GM18858 (cell line): ENCODE measurements at regions not wholly inside any gene's neighbourhood (a gene's known extent, or its start where the extent isn't known, plus 50 kb on each side); places are given as distances from the start of the nearest gene placed in this dataset.

Experiments used
- ATAC-seq: cut with Tn5 transposase; IDR thresholded peaks from one replicate; pipeline ENCODE4 v1.9.1; 2021; ENCODE audit not compliant: unreplicated experiment

DNA sequence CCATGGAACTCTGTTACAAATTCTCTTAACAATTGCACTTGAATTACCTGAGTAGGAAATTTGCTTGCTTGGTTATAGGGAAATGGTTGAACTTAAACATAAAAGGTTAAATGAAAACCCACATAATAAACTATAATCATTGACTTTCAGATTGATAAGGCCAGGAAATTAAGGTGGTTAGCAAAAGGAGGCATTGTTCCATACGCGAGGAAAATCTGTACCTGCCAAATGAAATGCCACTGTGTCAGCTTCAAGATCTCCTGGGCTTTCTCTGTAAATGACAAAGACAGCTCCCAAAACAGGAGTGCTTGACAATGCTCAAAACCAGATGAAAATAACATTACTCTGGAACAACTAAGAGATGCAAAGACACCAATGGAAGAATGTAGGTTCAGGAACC, 125.5 kb upstream of the KLF3 start:
- ATAC-seq = no peak

DNA sequence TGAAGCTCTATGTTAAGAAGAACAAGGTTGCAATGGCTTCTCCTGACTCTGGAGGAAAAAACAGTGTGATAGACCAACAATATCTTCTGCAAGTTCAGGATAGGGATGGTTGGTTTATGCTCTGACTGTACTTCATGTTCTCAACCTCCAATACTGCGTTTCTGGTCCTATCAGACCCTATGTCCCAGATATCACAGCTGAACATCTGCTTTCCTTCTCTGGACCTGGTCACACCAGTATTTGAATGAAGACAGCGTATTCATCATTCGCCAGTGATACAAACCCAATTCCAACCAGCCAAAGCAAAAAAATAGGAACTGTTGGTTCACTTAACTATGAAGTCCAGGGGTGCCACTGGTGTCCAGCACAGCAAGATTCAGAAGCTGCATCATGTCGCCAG, 124.5 kb upstream of the KLF3 start:
- no peak for ATAC-seq

DNA sequence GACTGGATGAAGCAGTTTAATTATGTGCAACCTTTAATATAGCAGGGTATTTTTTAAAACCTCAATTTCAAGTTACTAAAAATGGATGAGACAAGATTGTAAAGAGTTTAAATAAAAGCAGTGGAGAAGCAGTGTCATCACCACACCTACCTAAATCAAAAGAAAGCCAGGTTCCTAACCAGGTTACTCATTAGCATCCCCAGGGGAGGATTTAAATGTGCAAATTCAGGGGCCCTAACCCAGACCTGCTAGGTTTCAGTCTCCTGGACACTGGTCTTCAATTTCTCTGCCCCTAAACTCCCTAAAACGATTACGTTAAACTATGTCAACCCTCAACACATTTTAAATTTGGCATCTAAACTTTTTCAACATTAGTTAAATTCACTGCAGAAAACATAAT, 116.9 kb upstream of the KLF3 start:
- no peak for ATAC-seq

DNA sequence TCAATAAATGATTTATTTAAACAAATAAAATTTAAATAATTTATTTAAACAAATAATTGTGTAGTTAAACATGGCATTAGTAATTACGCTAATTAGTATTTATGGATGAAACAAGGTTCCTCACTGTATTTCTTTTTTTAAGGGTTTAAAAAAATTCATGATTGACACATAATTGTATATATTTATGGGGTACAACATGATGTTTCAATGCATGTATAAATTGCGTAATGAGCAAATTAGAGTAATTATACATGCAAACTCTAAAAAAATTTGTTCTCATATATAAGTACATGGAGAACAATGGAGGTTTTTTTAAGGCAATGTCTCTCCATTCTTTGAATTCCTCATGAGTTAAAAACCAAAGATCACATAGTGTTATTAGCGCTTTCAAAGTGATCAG, 115.7 kb upstream of the KLF3 start:
- no peak for ATAC-seq

DNA sequence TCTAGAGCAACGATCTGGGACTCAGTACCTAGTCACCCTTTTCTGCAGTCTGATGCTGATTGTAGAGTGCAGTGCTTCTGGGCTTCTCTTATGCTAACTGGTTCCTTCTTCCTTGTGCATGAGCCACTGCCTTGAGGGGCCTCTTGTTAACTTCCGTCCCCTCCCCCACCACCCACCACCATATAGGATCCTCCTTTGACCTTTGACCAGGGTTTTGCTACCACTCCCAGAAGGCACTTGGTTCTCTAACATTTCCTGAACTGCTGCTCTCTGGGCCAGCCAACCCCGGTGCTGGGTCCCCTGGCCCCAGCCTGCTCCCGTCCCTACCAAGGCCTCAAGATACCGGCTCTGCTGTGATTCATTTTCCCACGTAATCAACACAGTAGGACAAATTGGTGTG, 104.6 kb upstream of the KLF3 start:
- ATAC-seq = no peak

DNA sequence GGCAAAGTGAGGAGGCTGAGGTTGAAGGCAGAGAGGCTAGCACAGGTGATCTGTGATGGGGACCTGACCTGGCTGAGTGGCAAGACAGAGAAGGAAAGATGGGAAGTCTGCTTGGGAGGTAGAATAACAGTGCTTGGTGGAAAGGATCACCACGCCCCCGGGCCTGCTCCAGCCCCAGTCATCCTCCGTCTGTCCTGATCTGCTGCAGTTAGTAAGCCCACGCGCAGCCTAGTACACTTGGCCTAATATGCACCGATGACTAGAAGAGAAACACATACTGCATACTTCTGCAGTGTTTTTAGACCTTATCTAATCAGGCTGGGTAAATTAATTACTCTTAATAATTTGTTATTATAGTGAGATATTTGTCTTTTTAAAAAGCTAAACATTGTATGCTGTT, 103.7 kb upstream of the KLF3 start:
- no peak for ATAC-seq

DNA sequence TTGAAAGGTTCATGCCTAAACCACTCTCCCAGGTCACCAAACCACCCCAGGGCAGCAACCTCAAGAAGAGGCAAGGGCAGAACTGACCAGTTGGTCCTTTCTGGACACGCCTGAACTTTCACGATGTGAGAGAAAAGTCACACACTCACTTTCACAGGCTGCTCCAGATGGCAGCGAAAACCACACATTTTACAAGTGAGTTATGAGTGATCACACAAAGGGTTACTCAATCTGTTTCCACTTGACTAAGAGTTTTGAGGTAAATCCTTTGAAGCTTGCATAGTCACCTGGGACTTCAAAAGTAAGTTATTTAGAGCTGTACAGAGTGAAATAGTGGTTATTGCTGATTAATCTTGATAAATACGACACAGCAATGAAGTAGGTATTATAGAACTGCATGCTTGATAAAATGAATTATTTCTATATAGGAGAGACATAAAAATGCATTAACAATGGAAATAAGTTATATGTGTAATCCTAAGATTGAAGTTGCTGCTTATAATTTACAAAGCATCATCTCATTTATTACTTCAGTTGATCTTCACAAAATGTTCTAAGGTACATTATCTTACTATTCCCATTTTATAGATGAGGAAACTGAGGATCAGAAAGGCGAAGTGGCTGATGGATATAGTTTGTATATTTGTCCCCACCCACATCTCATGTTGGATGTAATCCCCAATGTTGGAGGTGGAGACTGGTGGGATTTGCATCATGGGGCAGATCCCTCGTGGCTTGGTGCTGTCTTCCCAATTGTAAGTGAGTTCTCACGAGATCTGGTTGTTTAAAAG, 103.0 kb upstream of the KLF3 start:
- ATAC-seq = peak; percentile 91

DNA sequence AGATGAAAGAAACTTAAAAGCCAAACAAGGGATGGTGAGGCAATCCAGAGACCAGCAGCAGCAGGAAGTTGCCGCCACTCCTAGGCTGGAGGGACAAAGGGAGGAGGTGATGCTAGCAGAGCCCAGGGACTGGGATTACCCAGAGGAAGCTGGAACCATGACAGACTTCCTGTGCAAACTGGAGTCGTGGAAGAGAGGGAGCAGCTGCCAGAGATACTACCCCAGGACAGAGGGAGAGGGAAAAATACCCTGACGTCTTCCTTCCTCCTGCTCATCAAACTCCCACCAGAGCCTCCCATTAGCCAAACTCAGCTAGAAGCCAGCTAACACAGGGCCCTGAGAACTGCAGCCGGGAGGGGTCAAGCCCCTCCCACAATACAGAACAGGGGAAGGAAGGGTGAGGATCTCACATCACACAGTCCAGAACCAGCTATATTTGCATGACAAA, 101.2 kb upstream of the KLF3 start:
- no peak for ATAC-seq

DNA sequence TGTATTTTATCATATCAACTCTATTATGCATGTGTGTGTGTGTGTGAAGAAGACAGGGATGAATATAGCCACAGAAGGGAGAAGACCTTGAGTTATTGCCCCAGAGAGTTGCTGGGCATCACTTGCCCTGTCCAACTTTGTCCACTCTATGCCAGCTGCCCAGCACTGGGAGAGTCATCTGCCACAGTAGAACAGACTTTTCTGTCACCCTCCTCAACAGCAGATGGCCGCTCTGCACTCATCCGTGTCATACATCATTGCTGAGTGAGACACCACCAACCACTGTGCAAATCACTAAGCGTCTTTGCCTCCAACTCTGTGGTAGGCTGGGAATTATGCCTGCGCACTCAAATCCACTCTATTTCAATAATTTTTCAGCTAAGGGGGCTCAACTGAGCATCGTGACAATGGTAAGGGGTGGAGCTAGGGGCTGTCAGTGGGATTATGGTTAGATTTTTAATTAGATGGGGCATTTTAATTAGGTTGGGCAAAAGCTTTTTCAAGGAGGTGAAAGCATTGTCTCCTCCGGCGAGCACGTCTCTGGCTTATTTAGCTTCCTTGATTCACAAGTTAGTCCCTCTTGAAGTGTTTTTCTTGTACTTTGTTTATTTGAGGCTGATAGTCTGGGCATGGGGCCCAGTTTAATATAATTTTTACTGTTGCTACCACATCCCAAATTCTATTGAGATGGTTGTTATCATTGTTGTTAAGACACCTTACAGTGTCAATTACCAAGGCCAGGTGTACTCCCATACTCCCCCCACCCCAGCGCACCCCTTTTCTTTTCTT, 100.1 kb upstream of the KLF3 start:
- no peak for ATAC-seq

DNA sequence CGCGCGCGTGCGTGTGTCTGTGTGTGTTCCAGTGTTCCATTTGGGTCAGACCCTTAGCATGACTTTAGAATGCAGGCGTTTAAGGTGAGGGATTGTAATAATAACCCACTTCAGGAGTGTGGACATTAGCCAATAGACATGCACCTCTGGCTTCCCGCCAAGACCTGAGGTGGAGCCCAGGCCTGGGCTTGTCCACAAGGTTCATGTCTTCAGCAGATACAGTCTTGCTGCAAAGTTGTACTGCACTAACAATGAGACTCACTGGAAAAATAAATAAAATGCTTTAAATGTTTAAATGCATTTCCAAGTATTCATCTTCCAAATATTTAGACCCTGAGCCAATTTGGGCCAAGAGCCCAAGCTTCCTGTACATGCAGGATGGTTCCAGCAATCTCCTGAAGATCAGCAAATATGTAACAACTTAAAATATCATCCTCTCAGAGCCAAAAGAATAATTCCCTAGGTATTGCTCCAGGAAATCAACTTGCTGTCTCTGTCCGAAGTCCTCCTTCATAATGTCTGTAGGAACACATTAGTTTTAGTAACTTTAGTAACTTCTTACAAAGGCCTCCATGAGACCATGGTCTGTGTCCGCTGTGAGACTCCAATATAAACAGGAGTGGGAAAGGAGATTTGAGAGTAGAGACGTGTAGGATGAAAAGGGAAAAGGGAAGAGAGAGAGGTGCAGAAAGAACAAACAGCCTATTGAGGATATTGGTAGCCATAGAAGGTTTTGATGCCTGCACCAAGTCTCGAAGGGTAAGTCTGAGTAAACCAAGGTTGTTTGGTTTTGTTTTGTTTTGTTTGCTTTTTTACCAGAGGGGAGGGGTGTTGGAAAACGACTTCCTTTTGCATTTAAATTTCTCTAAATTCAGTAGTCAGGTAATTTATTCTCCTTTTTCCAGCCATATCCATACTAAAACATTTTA, 98.5 kb upstream of the KLF3 start:
- no peak for ATAC-seq

DNA sequence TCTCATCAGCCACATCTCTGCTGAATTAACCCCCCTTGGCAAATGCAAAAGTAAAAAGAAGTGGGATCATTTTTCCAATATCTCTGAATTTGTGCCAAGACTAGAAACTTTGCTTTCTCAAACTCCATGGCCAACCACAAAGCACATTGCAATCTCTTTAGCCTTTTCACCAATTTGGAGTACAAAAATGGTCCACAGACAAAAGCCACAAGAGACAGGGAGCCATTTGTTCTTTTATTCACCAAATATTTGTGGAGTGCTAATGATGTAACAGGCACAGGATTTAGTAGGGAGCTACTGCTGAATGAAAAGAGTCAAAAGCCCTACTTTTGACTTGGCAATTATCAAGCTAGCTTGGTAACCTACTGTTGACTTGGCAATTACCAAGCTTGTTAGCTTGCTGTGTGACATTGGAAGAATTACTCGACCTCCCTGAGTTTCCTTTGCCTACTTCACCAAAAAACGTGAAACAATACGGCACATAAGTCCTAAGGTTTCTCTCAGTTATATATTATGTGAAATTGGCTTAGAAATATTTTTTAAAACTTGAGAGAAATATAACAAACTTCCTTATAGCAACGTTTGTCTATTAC, 97.1 kb upstream of the KLF3 start:
- no peak for ATAC-seq

DNA sequence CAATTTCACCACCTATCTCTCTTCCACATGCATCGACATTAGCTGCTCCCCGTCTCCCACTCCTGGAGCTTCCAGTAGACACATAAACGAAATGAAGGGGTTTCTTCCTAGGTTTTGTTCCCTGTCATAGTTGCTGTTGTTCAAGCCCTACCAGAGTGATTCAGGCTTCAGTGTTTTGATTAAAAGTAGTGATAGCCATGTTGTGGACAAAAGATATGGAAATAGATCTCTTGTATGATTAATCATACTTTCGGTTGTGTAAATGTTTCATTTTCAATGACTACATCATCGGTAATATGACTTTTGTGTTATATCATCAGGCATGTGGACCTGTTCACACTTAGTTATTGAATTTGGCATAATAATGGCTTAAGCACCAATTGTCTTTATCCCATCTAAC, 96.5 kb upstream of the KLF3 start:
- ATAC-seq = no peak

DNA sequence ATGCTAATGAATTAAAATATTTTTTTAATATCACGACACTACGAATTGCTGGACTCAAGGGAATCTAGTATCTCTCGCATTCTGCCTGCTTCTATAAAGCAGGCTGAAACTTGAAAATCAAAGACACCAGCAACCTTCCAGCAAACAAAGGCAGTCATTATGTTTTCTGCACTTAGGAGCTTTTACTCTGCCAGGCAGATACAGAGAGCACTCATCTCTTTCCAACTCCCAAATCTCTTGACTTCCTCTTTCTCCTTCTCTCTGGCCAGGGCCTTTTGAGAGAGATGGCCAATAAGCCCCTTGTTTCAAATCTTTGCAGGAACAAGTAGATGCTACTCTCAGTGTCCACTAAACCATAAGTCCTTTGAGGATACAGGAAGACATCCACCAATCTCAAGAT, 95.2 kb upstream of the KLF3 start:
- ATAC-seq = no peak

DNA sequence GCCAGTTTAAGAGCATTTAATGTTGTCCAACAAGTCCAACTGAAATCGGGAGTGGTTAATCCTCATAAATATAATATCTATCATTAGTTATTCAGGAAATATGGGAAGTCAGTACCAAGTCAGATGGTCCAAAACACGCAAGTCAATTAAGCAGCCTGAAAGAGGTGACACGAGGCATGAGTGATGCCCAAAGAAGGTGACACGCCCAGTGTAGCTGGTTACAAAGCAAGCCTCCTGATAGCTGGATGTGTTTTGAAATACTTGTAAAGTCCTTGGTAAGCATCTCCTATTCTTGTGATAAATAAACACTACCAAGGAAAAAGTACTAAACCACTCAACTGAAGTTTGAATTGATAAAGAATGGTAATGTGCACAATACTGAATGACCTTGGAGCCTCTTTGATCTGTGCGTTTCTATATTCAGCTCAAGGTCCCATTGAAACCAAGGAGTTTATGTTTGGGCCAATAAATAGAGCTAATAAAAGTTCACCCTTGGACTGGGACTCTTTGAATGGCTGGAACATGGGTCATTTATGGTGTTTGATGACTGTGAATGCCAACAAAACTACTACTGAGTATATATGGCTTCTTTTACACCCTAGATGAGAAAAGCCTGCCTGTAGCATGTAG, 93.2 kb upstream of the KLF3 start:
- ATAC-seq = no peak

DNA sequence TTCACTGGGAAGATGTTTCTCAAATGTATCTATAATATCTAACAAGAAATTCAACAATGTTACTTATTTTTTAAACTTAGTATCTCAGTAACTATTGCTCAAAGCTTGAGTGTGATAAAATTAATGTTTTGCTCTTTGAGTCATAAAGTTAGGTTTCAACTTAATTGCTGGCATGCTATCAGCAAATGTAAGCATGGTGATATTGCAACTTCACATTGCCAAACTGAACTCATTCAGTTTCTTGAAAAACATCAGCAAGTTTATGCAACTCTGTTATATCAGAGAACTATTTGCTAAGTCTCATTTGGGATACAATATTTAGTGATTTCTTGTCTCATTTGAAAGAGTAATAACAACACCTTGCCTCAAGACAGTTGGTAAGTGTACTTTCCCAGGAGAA, 91.2 kb upstream of the KLF3 start:
- no peak for ATAC-seq

DNA sequence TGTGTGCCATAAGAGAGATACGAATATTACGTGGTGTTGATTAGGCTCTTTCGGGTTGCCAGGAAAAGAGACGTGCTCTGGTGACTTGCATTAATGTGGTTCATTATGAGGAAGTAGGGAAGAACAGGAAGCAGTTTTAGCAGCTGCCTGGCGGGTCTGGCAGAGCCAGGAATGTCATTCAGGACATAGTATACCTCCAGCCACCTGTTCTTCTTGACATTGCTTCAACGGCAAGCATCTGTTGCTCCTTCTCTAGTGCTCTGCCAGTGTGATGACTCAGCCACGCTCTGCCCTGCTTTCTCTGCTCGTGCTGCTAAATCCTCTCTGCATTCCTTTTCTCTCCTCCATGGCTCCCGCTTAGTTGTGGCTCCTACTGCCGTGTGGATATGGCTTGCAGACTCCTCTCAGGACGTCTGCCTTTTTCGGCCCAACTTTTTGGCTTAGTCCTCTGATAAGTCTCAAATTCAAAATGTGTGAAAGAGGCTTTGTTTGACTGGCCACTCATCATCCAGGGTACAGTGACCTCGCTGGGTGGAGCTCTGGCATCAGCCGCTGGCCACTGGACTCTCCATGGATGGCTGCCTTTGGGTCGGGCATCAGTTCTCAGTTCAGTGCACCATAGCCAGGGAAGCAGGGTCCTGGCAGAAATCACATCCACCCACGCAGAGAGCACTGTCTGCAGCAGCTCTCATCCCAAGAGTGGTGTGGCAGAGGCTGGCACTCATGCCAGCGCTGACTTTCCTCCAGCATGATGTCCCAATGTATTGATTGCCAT, 89.3 kb upstream of the KLF3 start:
- no peak for ATAC-seq

DNA sequence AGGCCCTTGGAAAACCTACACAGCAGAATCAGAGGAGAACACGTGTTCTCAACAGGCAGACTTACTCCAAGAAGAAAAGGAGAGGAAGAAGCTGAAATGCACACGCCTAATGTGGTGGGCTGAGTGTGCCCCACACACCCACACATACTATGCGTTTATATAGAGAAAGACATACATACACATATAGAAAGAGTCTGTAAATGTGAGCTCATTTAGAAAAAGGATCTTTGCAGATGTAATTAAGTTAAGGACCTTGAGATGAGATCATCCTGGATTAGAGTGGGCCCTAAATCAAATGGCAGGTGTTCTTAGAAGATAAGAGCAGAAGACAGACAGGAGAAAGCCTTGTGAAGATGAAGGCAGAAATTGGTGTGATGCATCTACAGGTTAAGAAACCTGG, 87.2 kb upstream of the KLF3 start:
- ATAC-seq = no peak

DNA sequence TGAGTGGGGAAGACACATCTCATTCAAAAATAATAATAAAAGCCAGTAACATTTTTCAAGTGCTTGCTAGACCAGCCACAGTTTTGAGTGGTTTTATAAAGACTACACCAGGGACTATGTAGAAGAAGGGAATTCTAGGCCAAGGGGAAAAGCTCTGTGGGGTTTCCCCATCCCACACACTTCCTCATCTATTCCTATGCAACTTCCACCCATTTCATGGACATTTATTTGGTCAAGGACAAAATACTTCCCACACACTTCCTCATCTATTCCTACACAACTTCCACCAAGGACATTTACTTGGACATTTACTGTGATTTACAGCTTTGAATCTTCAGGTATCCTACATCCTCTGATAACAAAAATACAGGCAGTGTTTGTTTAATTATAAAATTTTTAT, 86.5 kb upstream of the KLF3 start:
- ATAC-seq = no peak

DNA sequence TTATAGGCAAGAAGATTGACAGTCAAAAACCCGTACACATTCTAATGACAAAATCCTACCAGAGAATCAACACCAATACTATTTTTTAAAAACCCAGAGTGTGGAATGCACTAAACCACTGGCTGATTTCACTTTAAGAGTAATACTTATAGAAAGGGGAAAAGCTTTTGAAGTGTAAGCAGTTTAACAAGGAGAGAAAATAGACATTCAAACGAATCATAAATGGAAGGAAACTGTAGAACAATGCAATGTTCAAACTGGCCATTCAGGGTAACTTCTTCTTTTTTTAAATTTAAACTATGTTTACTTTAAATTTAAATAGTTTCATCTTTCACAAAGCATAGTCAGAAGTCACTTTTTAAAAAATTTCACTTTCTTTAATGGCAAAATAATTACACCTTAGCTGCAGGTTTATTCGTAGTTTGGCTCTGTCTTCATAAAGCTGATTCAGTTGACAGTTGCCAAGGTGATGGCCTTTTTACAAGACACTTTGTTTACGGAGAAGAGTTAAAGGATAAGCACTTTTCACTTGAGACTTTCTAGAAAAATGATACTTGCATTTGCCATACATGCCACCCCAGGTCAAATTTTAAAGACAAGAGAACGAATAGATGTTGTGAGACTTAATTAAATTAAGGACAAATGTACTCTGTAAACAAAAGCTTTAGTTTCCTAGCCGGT, 82.4 kb upstream of the KLF3 start:
- no peak for ATAC-seq
